Cerebellar cortex (tissue), 1 donor: ENCODE measurements at regions not wholly inside any gene's neighbourhood (a gene's known extent, or its start where the extent isn't known, plus 50 kb on each side); places are given as distances from the start of the nearest gene placed in this dataset.
"Not testable (repeated sequence)": the region's sequence is repeated elsewhere in the genome, so short reads cannot be mapped to it uniquely, and the experiment has no call there.

Experiments used
- DNase-seq: peaks from one replicate; pipeline ENCODE4 v3.0.0-alpha.2; 2015; ENCODE audit warnings: low spot score

GRCh38 chr17:49898366-49899190 lies 50.7 kb upstream of the TAC4 start:
- DNase-seq, result no peak

GRCh38 chr17:49899191-49899485 lies 51.3 kb upstream of the TAC4 start:
- DNase-seq, result peak; percentile 76

DNA sequence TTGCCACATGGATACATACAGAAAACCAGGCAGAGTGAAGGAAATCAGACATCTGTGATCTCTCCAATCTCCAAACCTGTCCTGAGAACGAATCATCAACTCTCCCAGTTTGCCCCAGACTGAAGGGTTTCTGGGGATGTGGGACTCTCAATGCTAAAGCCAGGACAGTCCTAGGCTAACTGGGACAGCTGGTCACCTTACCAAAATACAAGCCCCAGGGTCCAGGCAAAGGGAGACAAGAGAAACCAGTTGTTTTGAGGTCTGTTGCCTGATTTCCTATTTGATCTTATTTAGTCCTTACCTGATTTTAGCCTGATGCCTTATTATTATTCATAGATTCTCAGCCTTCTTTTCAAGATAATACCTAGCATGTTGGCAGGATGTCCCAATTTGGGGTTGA lies 51.7 kb upstream of the TAC4 start:
- DNase-seq, result no peak

DNA sequence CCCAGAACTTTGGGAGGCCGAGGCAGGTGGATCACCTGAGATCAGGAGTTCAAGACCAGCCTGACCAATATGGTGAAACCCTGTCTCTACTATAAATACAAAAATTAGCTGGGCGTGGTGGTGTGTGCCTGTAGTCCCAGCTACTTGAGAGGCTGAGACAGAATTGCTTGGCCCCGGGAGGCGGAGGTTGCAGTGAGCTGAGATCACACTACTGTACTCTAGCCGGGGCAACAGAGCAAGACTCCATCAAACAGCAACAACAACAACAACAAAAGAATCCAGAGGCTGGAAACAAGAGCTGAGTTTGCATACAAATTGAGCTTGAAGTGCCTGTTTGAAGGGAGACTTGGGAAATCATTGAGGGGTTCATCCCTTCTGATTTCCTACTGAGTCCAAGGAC lies 52.9 kb upstream of the TAC4 start:
- not testable (repeated sequence) for DNase-seq

- DNase-seq, result peak; percentile 23
These were observed 53.8 kb upstream of the TAC4 start for GRCh38 chr17:49901460-49902331.

GRCh38 chr17:49903523-49903922 lies 55.7 kb upstream of the TAC4 start:
- DNase-seq, result no peak

DNA sequence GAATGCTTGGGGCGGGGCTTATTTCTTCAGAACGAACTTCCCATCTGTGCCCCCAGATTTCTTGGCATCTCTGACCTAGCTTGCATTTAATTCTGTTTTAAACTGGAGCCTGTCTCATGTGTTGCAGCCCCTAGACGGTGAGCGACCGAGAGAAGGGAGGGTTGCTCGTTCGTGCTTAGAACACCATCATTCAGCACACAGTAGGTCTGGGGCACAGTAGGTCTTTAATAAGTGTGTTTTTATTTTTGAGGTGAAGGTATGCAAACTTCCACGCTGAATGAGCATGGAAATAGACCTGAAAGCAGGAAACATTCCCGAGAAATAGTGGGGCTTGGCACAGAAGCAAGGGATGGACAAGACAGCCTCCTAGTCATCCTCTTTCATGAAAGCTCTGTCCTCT lies 57.0 kb upstream of the TAC4 start:
- DNase-seq, result no peak

GRCh38 chr17:49906531-49907136 lies 58.8 kb upstream of the TAC4 start:
- no peak for DNase-seq

DNA sequence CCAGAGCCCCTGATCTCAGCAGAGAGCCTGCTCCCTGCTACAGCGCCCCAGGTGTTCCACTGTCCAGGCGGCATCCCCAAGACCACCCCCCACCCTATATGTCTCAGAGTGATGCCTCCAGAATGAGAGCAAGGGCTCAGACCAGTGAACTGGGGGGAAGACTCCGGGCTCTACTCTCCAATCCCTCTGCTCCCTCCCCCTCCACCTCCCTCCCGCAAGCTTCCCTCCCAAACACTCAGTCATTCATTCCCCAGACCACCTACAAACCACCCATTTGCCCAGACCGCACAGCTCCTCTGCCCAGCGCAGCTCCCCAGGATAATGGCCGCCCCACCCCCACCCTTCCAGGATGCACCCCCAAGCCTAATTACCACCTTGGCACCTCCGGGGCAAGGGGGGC lies 59.4 kb upstream of the TAC4 start:
- no peak for DNase-seq

DNA sequence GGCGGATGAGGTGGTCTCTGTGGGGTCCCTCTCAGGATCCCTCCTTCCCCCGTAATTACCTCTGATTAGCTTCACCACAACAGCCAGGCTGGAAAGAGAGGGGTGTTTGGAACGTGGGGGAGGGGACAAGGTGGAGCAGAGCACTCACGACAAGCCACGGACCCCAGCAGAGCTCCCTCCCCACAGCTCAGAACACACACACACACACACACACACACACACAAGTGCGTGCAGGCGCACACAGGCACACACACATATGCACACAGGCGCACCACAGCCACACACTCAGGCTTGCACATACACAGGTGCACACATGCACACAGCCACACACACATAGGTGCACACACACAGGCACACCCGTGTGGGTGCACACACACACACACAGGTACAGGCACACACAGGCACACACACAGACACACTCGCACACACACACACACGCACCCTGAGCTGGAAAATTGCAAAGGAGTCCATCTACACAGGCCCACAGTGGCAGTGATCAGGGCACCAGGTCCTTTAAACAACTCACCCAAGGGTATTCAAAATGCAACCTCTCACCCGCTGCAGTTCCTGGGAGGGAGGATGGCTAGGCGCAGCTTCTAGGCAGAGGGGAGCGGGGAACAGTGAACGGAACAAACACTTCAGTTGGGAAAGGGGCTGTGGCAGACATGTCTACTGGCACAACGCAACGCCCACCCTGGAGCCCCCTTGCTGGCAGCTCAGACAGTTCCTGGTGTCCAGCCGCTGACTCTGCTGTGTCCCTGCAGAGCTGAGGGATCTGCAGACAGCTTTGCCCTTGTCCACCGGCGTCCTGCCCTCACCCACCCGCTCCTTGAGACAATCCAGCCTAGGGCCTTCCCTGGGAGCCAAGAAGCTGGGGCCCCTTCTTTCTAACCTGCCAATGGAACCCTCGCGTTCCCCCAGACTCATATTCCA lies 59.9 kb upstream of the DLX4 start:
- no peak for DNase-seq

- DNase-seq, result no peak
These were observed 58.7 kb upstream of the DLX4 start for GRCh38 chr17:49910094-49910857.

GRCh38 chr17:49910858-49911204 lies 58.2 kb upstream of the DLX4 start:
- DNase-seq, result no peak

DNA sequence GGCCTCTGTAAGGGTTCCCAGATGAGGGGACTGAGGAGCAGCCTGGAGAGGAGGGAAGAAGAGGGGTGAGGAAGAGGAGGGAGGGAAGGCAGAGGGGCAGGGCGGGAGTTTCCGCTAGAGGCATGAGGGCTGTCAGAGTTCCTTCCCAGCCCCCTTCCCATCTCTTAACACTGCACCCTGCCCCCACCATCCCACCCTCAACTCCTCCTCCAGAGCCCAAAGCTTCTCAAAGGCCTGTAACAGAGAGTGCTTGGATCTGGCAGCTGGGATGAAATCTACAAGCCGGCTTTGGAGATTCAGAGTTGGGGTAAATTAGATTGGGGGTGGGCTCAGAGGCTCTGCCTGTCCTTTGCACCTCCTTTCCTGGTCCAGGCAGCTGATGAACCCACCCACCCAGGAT lies 57.3 kb upstream of the DLX4 start:
- DNase-seq, result no peak

DNA sequence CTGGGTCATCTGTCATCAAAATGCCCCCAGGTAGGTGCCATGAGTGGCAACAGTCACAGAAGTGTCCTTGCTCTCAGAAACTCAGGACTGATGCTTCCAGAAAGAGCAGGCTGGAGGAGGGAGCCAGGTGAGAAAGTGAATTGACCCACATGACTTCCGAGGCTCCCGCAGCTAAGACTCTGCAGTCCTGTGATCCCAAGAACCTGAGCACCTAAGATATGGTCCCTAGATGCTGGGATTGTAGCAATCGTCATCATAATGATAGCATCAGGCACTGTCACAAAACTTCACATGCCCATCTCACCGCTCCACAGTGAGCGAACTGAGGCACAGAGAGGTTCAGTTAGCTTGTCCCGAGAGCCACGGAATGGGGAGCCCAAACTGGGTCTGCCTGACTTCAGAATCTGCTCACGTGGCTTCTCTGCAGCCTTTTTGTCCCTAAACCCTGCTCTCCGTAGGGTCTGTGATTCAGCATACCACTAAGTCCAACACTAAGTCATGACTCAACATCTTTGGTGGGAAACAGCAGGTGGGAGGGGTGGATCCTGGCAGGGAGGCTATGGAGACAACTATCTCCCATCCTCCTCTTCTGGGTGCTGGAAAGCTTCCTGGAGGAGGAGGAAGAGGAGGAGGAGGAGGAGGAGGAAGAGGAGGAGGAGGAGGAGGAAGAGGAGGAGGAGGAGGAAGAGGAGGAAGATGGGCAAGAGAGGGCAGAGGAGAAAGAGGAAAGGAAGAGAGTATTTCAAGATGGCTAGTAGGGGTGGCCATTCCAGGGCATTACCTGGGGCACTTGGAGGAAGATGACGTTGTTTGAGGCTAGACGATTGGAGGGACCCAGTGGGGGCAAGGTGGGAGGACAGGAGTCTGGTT lies 55.5 kb upstream of the DLX4 start:
- no peak for DNase-seq

GRCh38 chr17:49914096-49914490 lies 54.9 kb upstream of the DLX4 start:
- DNase-seq, result no peak

- DNase-seq, result no peak
These were observed 54.3 kb upstream of the DLX4 start for GRCh38 chr17:49914664-49915063.

DNA sequence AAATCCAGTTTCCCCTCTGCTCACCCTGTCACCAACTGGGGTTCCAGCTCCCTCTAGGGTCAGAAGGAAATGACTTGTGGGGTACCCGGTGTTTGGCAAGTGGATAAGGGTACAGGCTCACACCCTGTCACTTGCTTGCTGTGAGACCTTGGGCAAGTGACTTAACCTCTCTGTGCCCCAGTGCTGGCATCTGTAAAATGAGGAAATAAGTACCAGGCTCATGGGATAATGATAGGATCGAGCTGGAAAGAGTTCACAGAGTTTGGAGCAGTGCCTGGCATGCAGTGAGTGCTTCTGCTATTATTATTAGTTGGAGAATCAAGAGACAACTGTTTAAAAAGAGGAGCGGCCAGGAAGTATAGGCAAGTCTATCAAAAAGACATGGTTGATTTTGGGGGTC lies 53.7 kb upstream of the DLX4 start:
- no peak for DNase-seq

- no peak for DNase-seq
These were observed 53.3 kb upstream of the DLX4 start for GRCh38 chr17:49915670-49916069.

DNA sequence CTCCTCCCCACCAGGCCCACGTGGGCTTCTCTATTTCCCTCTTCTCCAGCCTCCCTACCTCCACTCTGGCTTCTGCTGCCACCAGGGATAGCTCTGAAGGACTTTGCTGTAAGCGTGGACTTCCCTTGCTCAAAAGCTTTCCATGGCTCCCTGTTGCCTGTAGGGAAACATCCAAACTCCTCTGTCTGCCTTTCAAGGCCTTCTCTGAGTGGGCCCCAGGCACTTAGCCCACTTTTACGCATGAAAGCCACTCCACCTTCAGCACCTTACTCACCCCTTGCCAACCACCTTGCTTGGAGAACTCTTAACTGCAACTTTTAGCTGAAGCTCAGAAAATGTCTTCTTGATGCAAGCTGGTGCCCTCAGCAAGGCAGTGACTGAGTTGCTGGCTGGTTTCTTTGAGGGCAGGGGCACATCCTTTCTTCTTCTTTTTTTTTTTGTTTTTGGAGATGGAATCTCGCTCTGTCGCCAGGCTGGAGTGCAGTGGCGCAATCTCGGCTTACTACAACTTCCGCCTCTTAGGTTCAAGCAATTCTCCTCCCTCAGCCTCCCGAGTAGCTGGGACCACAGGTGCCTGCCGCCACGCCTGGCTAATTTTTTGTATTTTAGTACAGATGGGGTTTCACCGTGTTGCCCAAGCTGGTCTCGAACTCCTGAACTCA lies 52.0 kb upstream of the DLX4 start:
- DNase-seq, result no peak

DNA sequence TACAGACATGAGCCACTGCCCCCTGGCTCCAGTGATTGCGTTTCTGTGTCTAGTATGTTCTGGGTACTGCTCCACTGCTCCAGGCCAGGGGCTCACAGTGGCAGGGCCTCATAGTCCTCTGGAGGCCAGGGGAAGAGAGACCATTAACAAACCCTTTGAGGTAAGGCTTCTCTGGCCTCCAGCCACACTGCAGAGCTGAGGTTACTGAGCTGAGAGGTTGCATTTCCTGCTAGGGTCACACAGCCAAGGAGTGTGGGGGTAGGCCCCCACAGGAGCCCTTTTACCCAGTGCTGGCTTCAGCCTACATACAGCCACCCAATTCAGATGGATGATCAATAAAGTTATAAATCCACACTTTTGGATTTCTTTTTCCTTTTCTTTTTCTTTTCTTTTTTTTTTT lies 50.4 kb upstream of the DLX4 start:
- no peak for DNase-seq
